Eye (tissue), 1 donor: ENCODE measurements at regions not wholly inside any gene's neighbourhood (a gene's known extent, or its start where the extent isn't known, plus 50 kb on each side); places are given as distances from the start of the nearest gene placed in this dataset.

Experiments
- DNase-seq: peaks from one replicate; pipeline ENCODE4 v3.0.0-alpha.2; 2015

- peak; percentile 84 for DNase-seq
Measured at GRCh38 chr2:239756790-239757760, 268.1 kb downstream of the NDUFA10 start.

- DNase-seq = no peak
Measured at GRCh38 chr2:239756031-239756789, 268.9 kb downstream of the NDUFA10 start.

GRCh38 chr2:239753401-239753837 lies 271.7 kb downstream of the NDUFA10 start:
- DNase-seq = peak; percentile 68

- no peak for DNase-seq
Measured at GRCh38 chr2:239752951-239753350, 272.2 kb downstream of the NDUFA10 start.

GRCh38 chr2:239751679-239752355 lies 273.3 kb downstream of the NDUFA10 start:
- peak; percentile 55 for DNase-seq

- no peak for DNase-seq
Measured at GRCh38 chr2:239750929-239751678, 274.0 kb downstream of the NDUFA10 start.

GRCh38 chr2:239750045-239750835 lies 274.9 kb downstream of the NDUFA10 start:
- DNase-seq = no peak

GRCh38 chr2:239749272-239749873 lies 275.8 kb downstream of the NDUFA10 start:
- no peak for DNase-seq

- DNase-seq = no peak
Measured at GRCh38 chr2:239748811-239749210, 276.3 kb downstream of the NDUFA10 start.

- DNase-seq = no peak
Measured at GRCh38 chr2:239747771-239748170, 277.4 kb downstream of the NDUFA10 start.

- no peak for DNase-seq
Measured at GRCh38 chr2:239747274-239747673, 277.9 kb downstream of the NDUFA10 start.

GRCh38 chr2:239746559-239747246 lies 278.4 kb downstream of the NDUFA10 start:
- DNase-seq = no peak

GRCh38 chr2:239745386-239746227 lies 279.5 kb downstream of the NDUFA10 start:
- DNase-seq = peak; percentile 44

- no peak for DNase-seq
Measured at GRCh38 chr2:239744706-239745340, 280.3 kb downstream of the NDUFA10 start.

- no peak for DNase-seq
Measured at GRCh38 chr2:239743206-239743605, 281.9 kb downstream of the NDUFA10 start.

- DNase-seq = no peak
Measured at GRCh38 chr2:239742377-239742776, 282.8 kb downstream of the NDUFA10 start.

- DNase-seq = no peak
Measured at GRCh38 chr2:239739206-239739605, 285.9 kb downstream of the NDUFA10 start.

GRCh38 chr2:239738159-239738558 lies 287.0 kb downstream of the NDUFA10 start:
- no peak for DNase-seq

GRCh38 chr2:239737144-239737463 lies 288.0 kb downstream of the NDUFA10 start:
- DNase-seq = no peak
